GM18951 (cell line): ENCODE measurements at regions not wholly inside any gene's neighbourhood (a gene's known extent, or its start where the extent isn't known, plus 50 kb on each side); places are given as distances from the start of the nearest gene placed in this dataset.

ENCODE experiments used
- POLR2A ChIP-seq: IDR thresholded peaks from 4 replicates; pipeline ENCODE4 v1.6.1; 2011; ENCODE audit warnings: mild to moderate bottlenecking; ENCODE audit not compliant: insufficient read length, insufficient read depth; ENCODE audit errors: extremely low read depth
- in situ Hi-C: fragments of 300-500 bp; cut with MboI; formaldehyde crosslinking; loops from one replicate; pipeline ENCODE4 v1.12.0; 2022; ENCODE audit warnings: low sequenced_read_pairs, mixed read lengths, inconsistent platforms; ENCODE audit not compliant: unreplicated experiment

DNA sequence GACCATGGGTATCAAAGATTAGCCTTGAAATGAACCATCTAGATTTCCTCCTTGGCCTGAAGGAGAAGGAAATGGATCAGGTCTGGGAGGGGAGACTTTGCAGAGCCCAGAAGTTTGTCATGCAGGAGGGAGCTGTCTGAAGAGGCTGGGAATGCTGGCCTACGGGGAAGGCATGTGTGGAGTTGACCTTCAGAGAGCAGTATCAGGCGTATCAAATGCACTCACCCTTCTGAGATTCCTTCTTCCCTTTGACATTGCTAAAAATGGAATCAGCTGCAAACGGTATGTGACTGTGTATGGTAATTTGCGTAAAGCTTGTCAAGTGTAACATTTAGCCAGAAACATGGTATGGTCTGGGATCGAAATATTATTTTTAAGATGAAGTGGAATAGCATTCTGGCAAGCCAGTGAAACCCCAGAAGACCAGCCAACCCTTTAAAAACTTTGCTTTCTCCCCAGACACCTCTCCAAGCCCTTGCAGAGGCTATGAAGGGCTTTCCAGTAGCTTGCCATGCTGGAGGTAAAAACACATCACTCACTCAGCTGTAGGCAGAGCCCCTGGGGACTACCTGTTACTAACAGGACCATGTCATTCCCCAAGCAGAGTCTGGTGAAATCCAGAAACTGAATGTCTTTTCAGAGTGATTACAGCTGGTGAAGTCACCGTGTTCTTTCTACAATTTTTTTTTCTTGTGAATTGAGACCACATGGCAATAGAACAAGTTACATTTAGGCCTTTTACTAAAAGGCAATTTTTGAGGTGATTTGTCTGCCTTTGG lies 174.7 kb upstream of the SLC24A5 start:
- no peak for TF ChIP-seq POLR2A

DNA sequence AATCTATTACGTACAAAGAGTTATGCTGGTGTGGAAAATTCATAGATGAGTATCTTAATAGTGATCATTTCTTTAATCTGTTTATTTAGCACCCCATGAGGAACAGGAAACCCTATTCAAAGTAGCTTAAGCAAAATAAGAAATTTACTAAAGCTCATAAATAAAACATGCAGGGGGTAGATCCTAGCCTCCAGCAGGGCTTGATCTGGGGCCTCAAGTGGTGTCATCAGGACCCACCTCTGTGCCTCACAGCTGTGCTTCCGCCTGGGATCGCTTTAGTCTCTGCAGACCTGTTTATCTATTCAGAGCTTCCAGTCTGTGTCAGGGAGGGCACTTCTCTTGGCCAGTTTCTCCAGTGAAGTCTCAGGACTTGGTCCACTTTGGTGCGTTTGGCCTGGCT lies 171.0 kb upstream of the SLC24A5 start:
- TF ChIP-seq POLR2A, result no peak
- in situ Hi-C loops, result no loop called here

More for the DNA sequence above, 174.7 kb upstream of the SLC24A5 start:
- in situ Hi-C loops, result no loop called here

DNA sequence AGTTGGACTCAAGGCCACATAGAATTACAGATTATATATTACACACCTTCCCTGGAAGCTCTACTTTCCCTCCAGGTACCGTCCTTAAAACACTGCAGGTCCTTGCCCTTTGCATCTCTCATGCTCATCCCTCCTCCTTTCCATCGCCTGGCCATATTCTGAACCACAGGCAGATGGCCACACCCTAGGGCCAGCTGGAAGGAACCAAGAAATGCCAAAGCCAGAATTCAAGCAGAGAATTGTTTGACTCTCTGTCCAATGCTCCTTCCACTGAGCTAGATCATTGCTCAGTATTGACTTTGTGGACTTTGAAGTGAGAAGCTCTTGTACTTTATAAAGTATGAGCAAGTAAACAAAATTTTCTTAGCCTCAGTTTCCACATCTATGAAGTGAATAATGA lies 170.3 kb upstream of the SLC24A5 start:
- no peak for TF ChIP-seq POLR2A
- in situ Hi-C loops, result no loop called here

DNA sequence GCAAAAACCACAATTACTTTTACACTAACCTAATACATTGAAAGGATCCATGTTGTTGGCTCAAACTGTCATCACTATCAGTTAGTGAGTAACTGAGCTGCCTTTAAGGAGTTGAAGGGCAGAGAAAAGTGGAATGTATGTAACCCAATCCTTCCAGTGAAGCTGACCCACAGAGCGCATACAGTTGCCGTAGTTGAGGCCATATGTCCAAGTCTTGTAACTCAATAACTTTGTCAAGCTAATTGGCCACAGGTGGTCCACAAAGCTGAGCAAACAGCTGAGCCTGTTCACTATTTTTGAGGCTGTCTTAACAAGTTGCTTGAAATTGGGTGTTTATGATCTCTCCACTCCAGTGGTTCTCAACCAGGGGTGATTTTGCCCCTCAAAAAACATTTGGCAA lies 169.0 kb upstream of the SLC24A5 start:
- in situ Hi-C loops, result no loop called here
- no peak for TF ChIP-seq POLR2A

DNA sequence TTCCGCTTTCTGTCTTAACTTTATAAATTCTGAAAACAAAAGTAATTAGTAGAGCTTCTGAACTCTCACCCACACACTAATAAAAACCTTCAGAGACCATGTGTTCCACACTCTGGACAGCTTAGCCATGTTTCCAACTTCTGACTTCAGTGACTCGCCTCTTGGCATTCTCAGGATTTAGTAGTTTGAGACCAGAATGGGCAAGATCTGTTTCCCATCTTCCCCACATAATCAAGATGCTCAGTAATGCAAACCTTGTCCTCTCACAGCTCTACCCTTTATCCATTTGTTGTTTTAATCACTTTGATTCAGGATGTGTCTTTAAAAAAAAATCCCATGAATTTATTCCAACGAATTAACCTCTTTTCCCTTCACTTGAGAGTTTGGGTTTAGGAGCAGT lies 166.6 kb upstream of the SLC24A5 start:
- TF ChIP-seq POLR2A, result no peak
- in situ Hi-C loops, result no loop called here

DNA sequence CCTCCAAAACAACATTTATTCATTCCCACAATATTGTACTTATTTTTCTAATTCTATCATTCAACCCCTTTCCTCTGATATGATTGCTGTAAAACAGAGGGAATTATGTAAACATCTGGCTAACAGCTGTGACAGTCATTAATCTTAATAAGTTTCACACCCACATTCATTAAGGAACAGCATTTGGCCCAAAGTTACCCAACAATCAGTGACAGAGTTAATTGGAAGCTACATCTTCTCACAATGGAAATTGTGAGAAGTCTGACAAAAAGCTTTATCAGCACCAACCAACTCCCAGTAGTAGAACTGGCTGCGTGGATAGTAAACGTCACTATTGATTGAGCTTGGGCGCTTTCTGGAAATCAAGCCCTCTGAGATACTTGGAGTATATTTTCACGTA lies 165.8 kb upstream of the SLC24A5 start:
- TF ChIP-seq POLR2A, result no peak
- in situ Hi-C loops, result no loop called here

DNA sequence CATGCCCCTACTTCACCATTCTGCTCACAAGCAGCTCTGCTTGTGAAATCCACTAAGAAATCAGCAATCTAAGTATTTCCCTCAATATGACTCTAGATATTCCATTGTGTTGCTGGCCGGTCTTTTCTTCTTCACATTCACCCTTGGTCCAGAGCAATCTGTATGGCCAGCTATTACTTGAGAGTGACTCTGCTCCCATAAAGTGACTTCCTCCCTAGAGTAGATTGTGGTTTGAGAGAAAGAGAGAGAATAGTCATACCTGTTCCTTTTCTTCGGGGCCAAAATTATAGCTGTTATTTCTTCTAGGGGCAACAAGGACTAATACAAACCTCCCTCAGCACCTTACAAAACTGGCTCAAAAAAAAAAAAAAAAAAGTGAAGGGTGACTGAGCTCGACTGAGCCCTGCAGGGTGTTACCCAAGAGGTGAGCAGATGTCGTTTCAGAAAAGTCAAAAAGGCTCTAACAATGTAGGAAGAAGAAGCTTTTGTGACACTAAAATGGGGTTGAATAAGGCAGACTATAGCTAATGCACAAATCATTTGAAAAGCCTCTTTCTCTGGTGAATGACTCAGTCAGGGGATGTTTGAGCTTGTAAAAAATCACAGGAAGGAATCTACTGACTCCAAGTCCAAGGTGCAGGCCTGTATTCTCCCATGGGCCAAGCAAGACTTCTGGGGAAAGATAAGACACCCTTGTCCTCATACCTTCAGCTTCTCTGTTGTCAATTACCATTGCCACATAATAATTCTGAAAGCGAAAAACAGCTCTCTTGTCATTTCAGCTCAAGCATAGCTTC lies 161.0 kb upstream of the SLC24A5 start:
- in situ Hi-C loops, result no loop called here
- no peak for TF ChIP-seq POLR2A

DNA sequence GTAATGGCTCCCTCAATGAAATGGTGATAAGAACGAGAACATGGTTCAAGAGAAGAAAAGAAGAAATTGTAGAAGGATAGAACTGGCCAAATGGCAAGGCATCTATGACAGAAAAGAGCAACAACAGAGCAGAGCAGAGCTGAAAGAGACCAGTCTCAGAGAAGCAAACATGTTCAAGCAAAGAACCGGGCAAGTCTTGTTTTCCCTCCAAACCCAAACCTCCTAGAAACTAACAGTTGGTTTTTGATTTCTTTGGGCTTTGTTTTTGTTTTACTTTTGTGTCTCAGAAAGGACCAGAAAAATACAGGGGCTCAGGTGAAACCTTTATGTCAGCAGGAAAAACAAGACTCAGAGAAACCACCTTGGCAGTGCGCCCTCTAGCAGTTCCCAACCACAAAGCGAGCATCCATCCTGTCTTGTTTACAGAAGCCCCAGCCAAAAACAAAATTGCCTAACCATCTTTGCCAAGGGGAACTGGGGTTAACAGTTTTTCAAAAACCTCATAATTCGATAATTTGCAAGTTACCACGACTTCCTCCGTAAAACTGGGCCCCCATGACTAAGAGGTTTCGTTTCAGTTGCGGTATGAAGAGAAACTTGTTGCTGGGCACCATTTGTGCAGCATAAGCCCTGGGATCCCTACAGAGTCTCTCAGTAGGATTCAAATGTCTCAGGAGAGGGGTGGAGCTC lies 159.2 kb upstream of the SLC24A5 start:
- in situ Hi-C loops, result no loop called here
- TF ChIP-seq POLR2A, result no peak

DNA sequence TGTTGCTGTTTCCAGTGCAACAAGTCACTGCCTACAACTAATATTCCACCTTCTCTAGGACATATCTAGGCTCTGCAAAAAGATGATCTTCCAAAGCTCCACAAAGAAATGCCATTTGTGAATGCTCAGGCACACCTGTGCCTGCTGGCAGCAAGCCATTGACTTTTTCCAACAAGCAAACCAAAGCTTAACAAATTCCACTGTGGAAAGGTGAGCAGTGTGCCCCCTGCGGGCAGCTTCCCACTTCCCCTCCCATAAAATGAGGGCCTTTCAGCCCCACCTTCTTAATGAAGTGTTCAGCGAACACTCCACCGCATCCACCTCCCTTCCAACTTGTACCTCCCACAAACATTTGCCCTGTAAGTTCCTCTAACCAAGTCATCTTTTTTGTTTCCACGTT lies 157.5 kb upstream of the SLC24A5 start:
- in situ Hi-C loops, result no loop called here
- no peak for TF ChIP-seq POLR2A

DNA sequence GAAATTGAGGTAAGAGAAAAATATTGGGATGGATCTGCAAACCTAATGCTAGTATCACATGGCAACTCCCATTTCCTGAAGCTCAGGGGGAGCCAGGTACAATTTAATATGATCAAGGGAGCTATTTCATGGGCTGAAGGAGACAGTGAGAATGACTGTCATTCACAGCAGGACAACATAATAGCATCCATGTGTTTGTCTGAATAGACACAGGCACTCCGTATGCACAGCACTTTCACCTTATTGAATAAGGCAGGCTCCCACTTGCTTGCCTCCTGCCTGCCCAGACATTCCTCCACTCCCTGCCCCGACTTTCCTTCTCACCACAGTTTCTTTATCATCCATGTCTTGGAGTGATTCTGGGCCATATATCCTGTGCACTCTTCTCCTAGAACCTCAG lies 156.6 kb upstream of the SLC24A5 start:
- in situ Hi-C loops, result no loop called here
- no peak for TF ChIP-seq POLR2A

DNA sequence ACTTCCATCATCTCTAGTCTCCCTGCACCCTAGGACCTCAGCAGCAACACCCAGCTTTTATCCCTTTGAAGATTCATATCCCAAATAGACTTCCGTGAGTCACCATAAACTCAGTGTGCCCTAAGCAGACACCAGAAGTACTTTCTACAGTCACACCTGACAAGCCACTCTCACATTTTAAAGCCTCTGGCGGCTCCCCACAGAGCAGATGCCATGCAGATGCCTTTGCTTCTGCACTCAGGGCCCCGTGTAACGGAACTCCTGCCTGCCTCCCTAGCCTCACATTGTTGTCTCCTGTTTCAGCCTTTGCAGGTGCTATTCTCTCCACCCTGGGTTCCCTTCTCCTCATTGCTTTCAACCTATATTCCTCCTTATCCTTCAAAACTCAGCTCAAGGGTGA lies 155.5 kb upstream of the SLC24A5 start:
- TF ChIP-seq POLR2A, result no peak
- in situ Hi-C loops, result no loop called here

DNA sequence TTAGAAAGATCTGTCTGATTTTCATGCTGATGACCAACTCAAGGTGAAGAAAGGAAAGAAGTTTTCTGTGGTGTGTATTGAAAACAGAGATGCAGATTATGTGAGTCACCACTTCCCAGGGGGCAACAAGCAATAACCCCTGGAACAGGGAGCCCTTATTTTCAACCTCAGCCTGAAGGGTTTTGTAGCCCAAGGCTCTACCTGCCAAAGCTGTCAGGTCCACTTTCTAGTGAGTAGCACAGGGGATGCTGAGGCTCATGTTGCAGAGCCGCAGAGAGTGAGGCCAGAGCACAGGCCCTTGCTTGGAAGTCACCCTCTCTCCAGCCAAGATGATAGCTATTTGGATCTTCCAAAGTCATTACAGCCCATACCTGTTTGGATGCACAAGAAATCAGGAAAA lies 152.2 kb upstream of the SLC24A5 start:
- in situ Hi-C loops, result no loop called here
- TF ChIP-seq POLR2A, result no peak

DNA sequence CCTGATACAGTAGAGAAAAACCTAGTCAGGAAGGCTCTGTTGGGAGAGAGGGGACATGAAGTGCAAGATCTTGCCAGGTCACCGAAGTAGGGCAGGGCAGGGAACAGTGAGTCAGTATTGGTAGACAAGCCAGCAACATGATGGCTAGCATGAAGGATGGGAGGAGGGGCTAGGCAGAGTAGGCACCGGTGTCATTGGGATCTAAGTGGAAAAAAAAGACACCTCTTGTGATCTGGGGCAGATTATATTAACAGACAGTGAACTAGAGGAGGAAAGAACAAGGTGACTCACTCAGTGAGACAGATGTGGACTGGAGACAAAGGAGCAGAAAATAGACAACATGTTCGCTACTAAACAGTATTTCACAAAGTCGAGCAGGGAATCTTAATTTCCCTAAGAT lies 149.2 kb upstream of the SLC24A5 start:
- in situ Hi-C loops, result no loop called here
- no peak for TF ChIP-seq POLR2A

DNA sequence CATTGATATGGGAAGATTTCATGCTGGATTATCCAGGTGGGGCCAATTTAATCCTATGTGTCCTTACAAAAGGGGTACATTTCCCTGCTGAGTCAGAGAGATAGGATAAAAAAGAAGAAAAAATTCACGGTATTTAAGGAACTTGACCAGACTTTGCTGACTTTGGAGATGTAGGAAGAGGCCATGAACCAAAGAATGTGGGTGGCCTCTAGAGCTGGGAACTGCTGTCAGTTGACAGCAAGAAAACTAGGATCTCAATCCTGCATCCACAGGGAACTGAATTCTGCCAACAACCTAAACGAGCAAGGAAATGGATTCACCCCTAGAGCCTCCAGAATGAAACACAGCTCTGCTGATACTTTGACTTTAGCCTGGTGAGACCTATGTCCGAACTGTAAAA lies 148.1 kb upstream of the SLC24A5 start:
- in situ Hi-C loops, result no loop called here
- no peak for TF ChIP-seq POLR2A

DNA sequence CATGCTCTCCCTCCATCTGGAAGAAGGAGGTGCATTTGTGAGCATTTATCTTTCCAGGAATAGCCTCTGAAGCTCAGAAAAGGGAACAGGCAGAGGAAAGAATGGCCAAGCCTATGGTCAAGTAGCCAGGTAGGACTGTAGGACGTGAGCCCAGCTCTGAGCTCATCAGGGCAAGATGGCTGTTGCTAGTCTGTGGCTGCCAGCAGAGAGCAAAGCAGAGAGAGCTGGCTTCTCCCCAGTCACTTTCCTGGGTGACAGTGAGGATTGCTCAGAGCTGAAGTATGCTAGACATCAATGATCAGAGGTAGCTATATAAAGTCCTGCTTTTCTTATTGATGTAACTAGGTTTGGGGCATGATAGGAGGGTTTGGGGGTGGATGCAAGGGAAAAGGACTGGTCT lies 146.1 kb upstream of the SLC24A5 start:
- in situ Hi-C loops, result loop anchor here (25.0 kb wide), 2 partner anchors 262 to 762 kb away; partner anchors contain the start of gene SEMA6D
- TF ChIP-seq POLR2A, result no peak
